ENCODE measurements at regions not wholly inside any gene's neighbourhood (a gene's known extent, or its start where the extent isn't known, plus 50 kb on each side); places are given as distances from the start of the nearest gene placed in this dataset.

DNA sequence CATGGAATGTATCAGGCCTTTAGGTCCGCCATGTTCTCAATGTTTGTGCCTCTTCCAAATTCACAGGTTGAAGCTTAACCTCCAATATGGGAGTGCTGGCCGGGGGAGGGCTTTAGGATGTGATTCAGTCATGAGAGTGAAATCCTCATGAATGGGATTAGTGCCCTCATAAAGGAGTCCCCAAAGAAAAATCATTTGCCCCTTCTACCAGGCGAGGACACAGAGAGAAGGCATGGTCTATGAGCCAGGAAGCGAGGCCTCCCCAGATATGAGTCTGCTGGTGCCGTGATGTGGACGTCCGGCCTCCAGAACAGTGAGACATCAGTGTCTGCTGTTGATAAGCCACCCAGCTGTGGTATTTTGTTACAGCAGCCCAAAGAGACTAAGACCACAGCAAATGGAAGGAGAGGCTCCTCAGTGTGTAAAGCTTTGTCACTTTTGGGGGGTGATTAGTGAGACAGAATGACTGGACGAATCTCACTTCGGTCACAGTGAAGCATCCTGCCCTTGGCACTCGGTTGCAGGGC, 231.3 kb upstream of the KLF6 start:
- TF ChIP-seq, protein P1, sequence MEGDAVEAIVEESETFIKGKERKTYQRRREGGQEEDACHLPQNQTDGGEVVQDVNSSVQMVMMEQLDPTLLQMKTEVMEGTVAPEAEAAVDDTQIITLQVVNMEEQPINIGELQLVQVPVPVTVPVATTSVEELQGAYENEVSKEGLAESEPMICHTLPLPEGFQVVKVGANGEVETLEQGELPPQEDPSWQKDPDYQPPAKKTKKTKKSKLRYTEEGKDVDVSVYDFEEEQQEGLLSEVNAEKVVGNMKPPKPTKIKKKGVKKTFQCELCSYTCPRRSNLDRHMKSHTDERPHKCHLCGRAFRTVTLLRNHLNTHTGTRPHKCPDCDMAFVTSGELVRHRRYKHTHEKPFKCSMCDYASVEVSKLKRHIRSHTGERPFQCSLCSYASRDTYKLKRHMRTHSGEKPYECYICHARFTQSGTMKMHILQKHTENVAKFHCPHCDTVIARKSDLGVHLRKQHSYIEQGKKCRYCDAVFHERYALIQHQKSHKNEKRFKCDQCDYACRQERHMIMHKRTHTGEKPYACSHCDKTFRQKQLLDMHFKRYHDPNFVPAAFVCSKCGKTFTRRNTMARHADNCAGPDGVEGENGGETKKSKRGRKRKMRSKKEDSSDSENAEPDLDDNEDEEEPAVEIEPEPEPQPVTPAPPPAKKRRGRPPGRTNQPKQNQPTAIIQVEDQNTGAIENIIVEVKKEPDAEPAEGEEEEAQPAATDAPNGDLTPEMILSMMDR (IDR thresholded peaks at IDR 0.05; ENCODE audit: insufficient read depth, low read length, missing control alignments), result no peak
- DNase-seq (ENCODE audit: low read depth, low spot score), result no peak
- ChIA-PET CTCF (no interaction called here), POLR2A (no interaction called here)
- no peak overlapping the region for H3K4me3 ChIP-seq (ENCODE audit: low read depth, low read length)

DNA sequence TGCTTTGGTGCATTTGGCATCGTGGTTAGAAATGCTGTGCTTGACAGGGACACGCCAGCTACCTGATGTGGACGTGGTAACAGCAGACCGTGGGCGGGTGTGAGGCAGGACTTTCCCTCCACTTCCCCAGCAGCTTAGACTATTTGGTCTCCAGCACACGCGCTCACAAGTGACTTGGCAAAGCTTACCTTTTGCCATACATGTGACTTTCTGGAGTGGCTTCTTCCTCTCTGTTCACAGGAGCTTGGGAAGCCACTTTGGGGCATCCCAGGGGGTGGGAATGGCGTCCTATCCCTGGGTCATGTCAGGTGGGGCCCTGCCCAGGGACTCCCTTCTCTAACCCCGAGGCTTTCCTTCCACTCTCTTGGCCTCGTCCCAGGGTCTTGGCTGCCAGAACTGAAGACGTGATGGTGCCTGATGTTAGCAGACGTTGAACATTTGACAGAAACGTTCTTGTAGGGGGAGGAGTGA, 228.7 kb upstream of the KLF6 start:
- no peak for DNase-seq (ENCODE audit: low read depth, low spot score)
- ChIA-PET POLR2A (no interaction called here), CTCF (interaction anchor here (1.2 kb wide), 1 partner anchor 12 kb away, joined by 3 read pairs; no protein-coding TSS in a partner anchor)
- H3K4me3 ChIP-seq (ENCODE audit: low read depth, low read length), result no peak overlapping the region
- TF ChIP-seq, protein P1 (IDR thresholded peaks at IDR 0.05; ENCODE audit: insufficient read depth, low read length, missing control alignments), result no peak

DNA sequence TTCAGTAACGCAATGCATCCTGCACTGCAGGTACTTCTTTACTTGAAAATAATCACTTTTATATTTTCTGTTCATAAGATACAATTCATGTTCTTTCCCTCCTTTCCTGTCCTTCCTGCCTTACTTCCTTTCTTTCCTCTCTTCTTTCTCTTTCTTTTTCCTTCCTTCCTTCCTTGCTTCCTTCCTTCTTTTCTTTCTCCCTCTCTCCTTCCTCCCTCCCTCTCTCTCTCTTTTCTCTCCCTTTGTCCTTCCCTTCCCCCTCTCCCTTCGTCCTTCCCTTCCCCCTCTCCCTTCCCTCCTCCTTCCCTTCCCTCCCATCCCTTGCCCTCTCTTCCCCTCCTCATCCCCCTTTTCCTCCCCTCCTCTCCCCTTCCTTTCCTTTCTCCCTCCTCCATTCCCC, 227.8 kb upstream of the KLF6 start:
- POLR2A ChIA-PET, result no interaction called here
- TF ChIP-seq, protein P1 (IDR thresholded peaks at IDR 0.05; ENCODE audit: insufficient read depth, low read length, missing control alignments), result no peak
- no peak for DNase-seq (ENCODE audit: low read depth, low spot score)
- no peak overlapping the region for H3K4me3 ChIP-seq (ENCODE audit: low read depth, low read length)
- CTCF ChIA-PET, result no interaction called here

DNA sequence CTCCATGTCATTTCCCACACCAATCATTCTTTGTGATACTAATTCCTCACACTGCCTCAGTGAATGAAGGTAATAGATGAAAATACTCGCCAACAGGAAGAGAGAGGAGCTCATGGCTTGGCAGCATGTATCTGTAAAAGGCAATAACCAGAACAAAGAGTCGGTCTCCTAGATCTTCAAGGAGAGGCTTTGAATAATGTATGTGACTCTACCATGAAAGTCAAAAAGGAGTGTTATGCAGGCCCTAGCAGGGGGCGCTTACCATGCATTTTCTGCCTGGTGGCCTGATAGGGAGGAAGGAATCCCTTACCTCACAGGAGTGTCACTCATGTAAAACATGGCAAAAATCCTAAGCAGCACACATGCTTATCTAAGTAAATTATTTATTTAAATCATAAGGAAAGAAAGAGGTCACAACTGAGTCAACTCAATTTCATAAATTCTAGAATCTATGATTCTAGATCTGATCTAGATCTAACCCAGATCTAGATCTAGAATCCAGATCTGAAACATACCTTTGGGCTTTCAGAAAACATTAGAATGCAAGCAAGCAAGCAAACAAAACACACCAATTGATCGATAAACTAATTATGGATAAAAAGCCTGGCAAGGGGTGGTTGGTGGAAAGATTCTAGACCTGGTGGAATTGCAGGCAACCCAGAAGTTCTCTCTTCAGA, 226.3 kb upstream of the KLF6 start:
- DNase-seq (ENCODE audit: low read depth, low spot score), result no peak
- TF ChIP-seq, protein P1 (IDR thresholded peaks at IDR 0.05; ENCODE audit: insufficient read depth, low read length, missing control alignments), result no peak
- no peak overlapping the region for H3K4me3 ChIP-seq (ENCODE audit: low read depth, low read length)
- ChIA-PET POLR2A (no interaction called here), CTCF (no interaction called here)

DNA sequence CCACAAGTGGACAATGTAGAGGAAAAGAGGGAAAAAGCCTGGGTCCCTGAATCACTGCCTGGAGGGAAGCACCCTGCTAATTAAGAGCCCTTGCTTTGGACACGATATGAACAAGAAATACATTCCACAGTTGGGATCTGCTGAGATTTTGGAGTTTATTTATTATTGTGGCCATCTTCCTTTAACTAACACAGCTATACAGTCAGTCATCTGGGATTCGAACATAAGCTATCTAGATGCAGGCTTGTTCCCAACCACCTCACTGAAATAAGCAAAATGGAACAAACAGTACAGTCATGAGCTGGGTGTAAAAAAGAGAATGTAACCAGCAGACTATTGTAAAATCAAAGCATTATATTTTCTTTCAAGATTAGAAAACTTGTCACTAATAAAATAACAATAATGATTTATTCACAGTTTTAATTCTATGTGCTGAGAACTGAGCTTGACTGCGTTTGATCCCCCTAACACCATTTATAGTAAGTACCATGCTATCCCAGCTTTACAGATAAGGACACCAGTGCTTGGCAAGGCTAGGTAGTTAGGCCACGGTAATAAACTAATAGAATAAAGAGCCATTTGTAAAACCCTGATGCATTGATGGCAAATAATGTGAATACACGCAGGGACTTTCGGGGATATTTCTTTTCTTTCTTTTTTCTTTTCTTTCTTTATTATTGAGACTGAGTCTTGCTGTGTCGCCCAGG, 223.8 kb upstream of the KLF6 start:
- CTCF ChIA-PET, result no interaction called here
- H3K4me3 ChIP-seq (ENCODE audit: low read depth, low read length), result no peak overlapping the region
- TF ChIP-seq, protein P1 (IDR thresholded peaks at IDR 0.05; ENCODE audit: insufficient read depth, low read length, missing control alignments), result no peak
- POLR2A ChIA-PET, result interaction anchor here (0.6 kb wide), 1 partner anchor 123 kb away, joined by 3 read pairs; no protein-coding TSS in a partner anchor
- DNase-seq (ENCODE audit: low read depth, low spot score), result no peak

DNA sequence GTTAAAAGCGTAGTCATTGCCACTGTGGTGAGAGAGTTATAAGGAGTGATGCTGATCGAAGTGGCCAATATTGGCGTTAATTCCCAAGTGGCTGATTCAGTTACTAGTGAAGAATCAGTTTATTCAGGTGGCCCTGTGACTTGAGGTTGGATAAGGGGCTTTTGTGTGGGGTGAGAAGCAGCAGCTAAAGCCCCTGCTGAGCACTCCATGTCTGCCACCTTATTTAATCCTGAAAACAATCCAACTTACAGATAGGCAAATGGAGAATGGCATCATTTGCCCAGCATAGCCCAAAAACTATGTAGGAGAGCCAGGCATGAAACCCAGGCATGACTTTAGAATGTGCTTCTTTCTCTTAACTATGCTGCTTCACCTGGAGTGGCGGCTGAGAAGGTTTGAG, 222.8 kb upstream of the KLF6 start:
- ChIA-PET CTCF (interaction anchor here (1.2 kb wide), 1 partner anchor 16 kb away, joined by 3 read pairs; no protein-coding TSS in a partner anchor), POLR2A (no interaction called here)
- H3K4me3 ChIP-seq (ENCODE audit: low read depth, low read length), result no peak overlapping the region
- TF ChIP-seq, protein P1 (IDR thresholded peaks at IDR 0.05; ENCODE audit: insufficient read depth, low read length, missing control alignments), result no peak
- no peak for DNase-seq (ENCODE audit: low read depth, low spot score)

Data from AG04449 (cell line).